CD4-positive, alpha-beta memory T cell (primary cell): ENCODE measurements at regions not wholly inside any gene's neighbourhood (a gene's known extent, or its start where the extent isn't known, plus 50 kb on each side); places are given as distances from the start of the nearest gene placed in this dataset.

Experiments
- CTCF ChIA-PET: fragments of 350-600 bp; sonication (Branson Sonifier 250); formaldehyde crosslinking; loops from one replicate; lab custom pipeline; 2021; ENCODE audit warnings: inconsistent platforms; ENCODE audit not compliant: partially characterized antibody; lab: Charles Lee
- POLR2A ChIA-PET: fragments of 350-600 bp; sonication (Branson Sonifier 250); formaldehyde crosslinking; loops from one replicate; lab custom pipeline; 2021; ENCODE audit not compliant: partially characterized antibody; lab: Charles Lee
- DNase-seq, 5 donors: peaks; one replicate each; pipeline versions ENCODE4 v3.0.0 to v3.0.0-alpha.2; 2020 to 2022; ENCODE audit warnings: mixed read lengths in 1 of 5
- H3K27ac ChIP-seq: one replicate; pipeline ENCODE4 v1.7.0; 2013; ENCODE audit warnings: low read depth, low read length
- H3K27me3 ChIP-seq: 2 replicates; pipeline ENCODE4 v1.7.0; 2013; ENCODE audit warnings: mild to moderate bottlenecking, low read length, moderate library complexity; ENCODE audit not compliant: insufficient read depth
- H3K36me3 ChIP-seq: 2 replicates; pipeline ENCODE4 v1.7.0; 2013; ENCODE audit warnings: mild to moderate bottlenecking, low read length, moderate library complexity; ENCODE audit not compliant: insufficient read depth
- H3K4me1 ChIP-seq: 2 replicates; pipeline ENCODE4 v1.7.0; 2013; ENCODE audit warnings: mild to moderate bottlenecking, low read length, moderate library complexity; ENCODE audit not compliant: insufficient read depth
- H3K4me3 ChIP-seq, 2 donors: one replicate each; pipeline ENCODE4 v1.7.0; 2013; ENCODE audit warnings: low read length in 2 of 2, mild to moderate bottlenecking in 1 of 2
- H3K9me3 ChIP-seq, 2 donors: one replicate each; pipeline ENCODE4 v1.7.0; 2013; ENCODE audit warnings: low read length in 2 of 2, control low read depth in 1 of 2; ENCODE audit not compliant: control insufficient read depth in 1 of 2
- H3K27ac Mint-ChIP-seq, 7 donors: one replicate each; pipeline ENCODE4 v1.8.0; 2020 to 2021; ENCODE audit warnings: mixed read lengths in 7 of 7, mild to moderate bottlenecking in 6 of 7, inconsistent platforms in 3 of 7, moderate library complexity in 3 of 7
- H3K27me3 Mint-ChIP-seq, 2 donors: one replicate each; pipeline ENCODE4 v1.8.0; 2020 to 2021; ENCODE audit warnings: mixed read lengths in 2 of 2
- H3K36me3 Mint-ChIP-seq, 2 donors: one replicate each; pipeline ENCODE4 v1.8.0; 2020 to 2021; ENCODE audit warnings: mixed read lengths in 2 of 2, inconsistent platforms in 1 of 2, mild to moderate bottlenecking in 1 of 2
- H3K4me1 Mint-ChIP-seq, 4 donors: one replicate each; pipeline ENCODE4 v1.8.0; 2020 to 2021; ENCODE audit warnings: mixed read lengths in 4 of 4, mild to moderate bottlenecking in 1 of 4
- H3K4me3 Mint-ChIP-seq, 8 donors: one replicate each; pipeline ENCODE4 v1.8.0; 2020 to 2021; ENCODE audit warnings: mixed read lengths in 8 of 8, mild to moderate bottlenecking in 7 of 8, moderate library complexity in 6 of 8, inconsistent platforms in 3 of 8
- H3K9me3 Mint-ChIP-seq, 8 donors: one replicate each; pipeline ENCODE4 v1.8.0; 2020 to 2021; ENCODE audit warnings: mixed read lengths in 8 of 8, mild to moderate bottlenecking in 5 of 8, inconsistent platforms in 3 of 8, moderate library complexity in 1 of 8
- intact Hi-C: fragments of 100-400 bp; cut with micrococcal nuclease; formaldehyde crosslinking; loops from one replicate; pipeline ENCODE4 v1.15.1; 2023

GRCh38 chr9:107632216-107632615 is 142.6 kb upstream of the KLF4 start:
- Histone ChIP-seq H3K36me3 (no peaks in the 10 kb centered on the region), H3K27me3 (peaks cover 3% of the 10 kb centered on the region), H3K4me3 (no peak overlapping the region), H3K27ac (no peak overlapping the region), H3K9me3 (no peaks in the 10 kb centered on the region), H3K4me1 (no peaks in the 10 kb centered on the region)
- Mint-ChIP-seq H3K27ac (no peak overlapping the region), H3K27me3 (peaks cover 8 to 17% of the 10 kb centered on the region in 2 donors), H3K36me3 (no peaks in the 10 kb centered on the region), H3K4me3 (no peak overlapping the region), H3K4me1 (no peaks in the 10 kb centered on the region), H3K9me3 (peaks cover 0 to 7% (median under 1%) of the 10 kb centered on the region in 8 donors)
- POLR2A ChIA-PET = no interaction called here
- CTCF ChIA-PET = no interaction called here
- intact Hi-C loops = no loop called here
- no peak for DNase-seq

DNA sequence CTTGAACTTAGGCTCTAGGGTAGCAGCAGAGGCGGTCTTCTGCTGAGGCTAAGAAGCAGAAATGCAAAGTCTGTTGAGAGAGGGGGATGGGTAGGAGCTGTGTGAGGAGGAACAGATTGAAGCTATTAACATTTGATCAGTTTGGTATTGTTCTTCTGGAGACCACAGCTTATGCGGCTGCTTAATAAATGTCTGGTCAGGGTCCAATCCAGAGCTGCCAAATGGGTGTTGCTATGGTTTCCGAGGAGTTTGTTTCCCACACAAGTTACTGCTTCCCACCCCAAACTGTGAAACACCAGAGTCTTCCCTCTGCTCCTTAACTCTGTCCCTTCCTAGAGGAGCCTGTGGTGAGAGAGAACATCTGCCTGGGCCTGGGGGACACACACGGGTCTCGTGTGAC is 142.2 kb upstream of the KLF4 start:
- Mint-ChIP-seq H3K4me1 (no peaks in the 10 kb centered on the region), H3K27me3 (peaks cover 6 to 16% of the 10 kb centered on the region in 2 donors), H3K4me3 (no peak overlapping the region), H3K27ac (no peak overlapping the region), H3K9me3 (peaks cover 0 to 4% (median under 1%) of the 10 kb centered on the region in 8 donors), H3K36me3 (no peaks in the 10 kb centered on the region)
- CTCF ChIA-PET = interaction anchor here (0.6 kb wide), 2 partner anchors 15 to 497 kb away, joined by 3 read pairs; no protein-coding TSS in a partner anchor
- Histone ChIP-seq H3K4me3 (no peak overlapping the region), H3K9me3 (no peaks in the 10 kb centered on the region), H3K27me3 (no peaks in the 10 kb centered on the region), H3K27ac (no peak overlapping the region), H3K36me3 (no peaks in the 10 kb centered on the region), H3K4me1 (no peaks in the 10 kb centered on the region)
- no peak for DNase-seq
- POLR2A ChIA-PET = no interaction called here
- intact Hi-C loops = no loop called here

GRCh38 chr9:107630156-107630555 is 140.6 kb upstream of the KLF4 start:
- ChIA-PET CTCF (no interaction called here), POLR2A (no interaction called here)
- no peak overlapping the region for H3K27ac Mint-ChIP-seq
- Histone ChIP-seq H3K27ac (no peak overlapping the region), H3K27me3 (no peaks in the 10 kb centered on the region), H3K4me1 (no peaks in the 10 kb centered on the region), H3K36me3 (no peaks in the 10 kb centered on the region), H3K4me3 (no peak overlapping the region), H3K9me3 (no peaks in the 10 kb centered on the region)
- H3K4me1 Mint-ChIP-seq = no peaks in the 10 kb centered on the region
- peaks cover 0 to 3% of the 10 kb centered on the region in 2 donors for H3K27me3 Mint-ChIP-seq
- no peaks in the 10 kb centered on the region for H3K36me3 Mint-ChIP-seq
- H3K4me3 Mint-ChIP-seq = no peak overlapping the region
- no peak for DNase-seq
- peaks cover 0 to 4% (median 0%) of the 10 kb centered on the region in 8 donors for H3K9me3 Mint-ChIP-seq
- intact Hi-C loops = no loop called here

DNA sequence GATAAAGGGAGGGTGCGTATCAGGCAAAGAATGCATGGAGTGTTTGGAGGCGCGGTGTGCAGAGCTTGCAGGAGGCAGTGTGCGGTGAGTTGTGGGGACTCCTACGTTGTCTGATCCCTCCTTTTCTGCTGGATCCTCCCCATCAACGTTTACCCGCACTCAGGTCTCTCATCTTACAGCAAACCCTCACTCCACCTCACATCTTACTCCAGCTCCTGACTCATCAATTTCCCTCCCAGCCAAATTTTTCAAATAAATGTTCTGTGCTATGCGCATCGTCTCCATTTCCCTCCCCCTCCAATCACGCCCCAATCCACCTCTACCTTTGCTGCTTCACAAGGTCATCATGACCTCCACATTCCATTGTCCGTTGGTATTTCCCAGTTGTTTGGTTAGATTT is 138.9 kb upstream of the KLF4 start:
- H3K9me3 Mint-ChIP-seq = peaks cover 0 to 4% (median 0%) of the 10 kb centered on the region in 8 donors
- no peak overlapping the region for H3K4me3 ChIP-seq
- H3K4me1 Mint-ChIP-seq = no peaks in the 10 kb centered on the region
- intact Hi-C loops = no loop called here
- no peaks in the 10 kb centered on the region for H3K36me3 Mint-ChIP-seq
- peak overlapping the region in 1 of 8 donors; percentile 10 for H3K4me3 Mint-ChIP-seq
- H3K27ac Mint-ChIP-seq = no peak overlapping the region
- H3K27me3 Mint-ChIP-seq = peaks cover 0 to 3% of the 10 kb centered on the region in 2 donors
- H3K27ac ChIP-seq = no peak overlapping the region
- ChIA-PET CTCF (no interaction called here), POLR2A (no interaction called here)
- no peaks in the 10 kb centered on the region for H3K36me3 ChIP-seq
- no peaks in the 10 kb centered on the region for H3K9me3 ChIP-seq
- DNase-seq = no peak
- H3K4me1 ChIP-seq = no peaks in the 10 kb centered on the region
- H3K27me3 ChIP-seq = no peaks in the 10 kb centered on the region

- H3K36me3 Mint-ChIP-seq = no peaks in the 10 kb centered on the region
- peaks cover 0 to 4% (median 0%) of the 10 kb centered on the region in 8 donors for H3K9me3 Mint-ChIP-seq
- H3K4me3 ChIP-seq = no peak overlapping the region
- no peak overlapping the region for H3K27ac ChIP-seq
- no peaks in the 10 kb centered on the region for H3K4me1 ChIP-seq
- no peaks in the 10 kb centered on the region for H3K36me3 ChIP-seq
- no peak overlapping the region for H3K27ac Mint-ChIP-seq
- H3K4me1 Mint-ChIP-seq = no peaks in the 10 kb centered on the region
- H3K4me3 Mint-ChIP-seq = peak overlapping the region in 1 of 8 donors; percentile 45
- no peaks in the 10 kb centered on the region for H3K27me3 ChIP-seq
- H3K27me3 Mint-ChIP-seq = peaks cover 0 to 2% of the 10 kb centered on the region in 2 donors
- intact Hi-C loops = no loop called here
- POLR2A ChIA-PET = no interaction called here
- CTCF ChIA-PET = no interaction called here
- DNase-seq = no peak
- H3K9me3 ChIP-seq = no peaks in the 10 kb centered on the region
Observed at GRCh38 chr9:107627781-107628180, 138.2 kb upstream of the KLF4 start.

GRCh38 chr9:107626118-107626517 is 136.5 kb upstream of the KLF4 start:
- no peaks in the 10 kb centered on the region for H3K4me1 Mint-ChIP-seq
- POLR2A ChIA-PET = no interaction called here
- Histone ChIP-seq H3K36me3 (no peaks in the 10 kb centered on the region), H3K9me3 (no peaks in the 10 kb centered on the region), H3K27ac (no peak overlapping the region), H3K27me3 (no peaks in the 10 kb centered on the region), H3K4me1 (no peaks in the 10 kb centered on the region), H3K4me3 (no peak overlapping the region)
- peaks cover 0 to 4% (median 0%) of the 10 kb centered on the region in 8 donors for H3K9me3 Mint-ChIP-seq
- intact Hi-C loops = no loop called here
- CTCF ChIA-PET = no interaction called here
- H3K27me3 Mint-ChIP-seq = no peaks in the 10 kb centered on the region
- H3K27ac Mint-ChIP-seq = no peak overlapping the region
- DNase-seq = no peak
- H3K36me3 Mint-ChIP-seq = no peaks in the 10 kb centered on the region
- no peak overlapping the region for H3K4me3 Mint-ChIP-seq

DNA sequence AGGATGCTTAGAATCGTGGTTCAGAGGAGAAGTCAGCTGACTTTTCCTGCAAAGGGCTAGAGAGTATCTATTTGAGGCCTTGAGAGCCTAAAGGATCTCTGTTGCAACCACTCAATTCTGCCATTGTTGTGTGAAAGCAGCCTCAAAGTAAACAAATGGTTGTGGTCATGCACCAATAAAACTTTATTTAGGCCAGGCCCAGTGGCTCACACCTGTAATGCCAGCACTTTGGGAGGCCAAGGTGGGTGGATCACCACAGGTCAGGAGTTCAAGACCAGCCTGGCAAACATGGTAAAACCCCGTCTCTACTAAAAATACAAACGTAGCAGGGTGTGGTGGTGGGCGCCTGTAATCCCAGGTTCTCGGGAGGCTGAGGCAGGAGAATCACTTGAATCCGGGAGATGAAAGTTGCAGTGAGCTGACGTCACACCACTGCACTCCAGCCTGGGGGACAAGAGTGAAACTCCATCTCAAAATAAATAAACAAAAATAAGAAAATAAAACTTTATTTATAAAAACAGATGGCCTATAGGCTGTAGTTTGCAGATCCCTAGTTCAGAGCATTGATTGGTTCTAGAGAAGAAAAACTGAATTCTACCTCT is 135.9 kb upstream of the KLF4 start:
- H3K4me1 Mint-ChIP-seq = no peaks in the 10 kb centered on the region
- CTCF ChIA-PET = no interaction called here

More for the DNA sequence above, 135.9 kb upstream of the KLF4 start:
- DNase-seq = no peak
- Mint-ChIP-seq H3K9me3 (peaks cover 0 to 4% (median 0%) of the 10 kb centered on the region in 8 donors), H3K4me3 (no peak overlapping the region), H3K27ac (no peak overlapping the region), H3K36me3 (no peaks in the 10 kb centered on the region), H3K27me3 (no peaks in the 10 kb centered on the region)
- Histone ChIP-seq H3K4me3 (no peak overlapping the region), H3K9me3 (no peaks in the 10 kb centered on the region), H3K27me3 (no peaks in the 10 kb centered on the region), H3K4me1 (no peaks in the 10 kb centered on the region), H3K36me3 (no peaks in the 10 kb centered on the region), H3K27ac (no peak overlapping the region)
- POLR2A ChIA-PET = no interaction called here
- intact Hi-C loops = no loop called here
